OCI-LY1 (cell line): ENCODE measurements at regions not wholly inside any gene's neighbourhood (a gene's known extent, or its start where the extent isn't known, plus 50 kb on each side); places are given as distances from the start of the nearest gene placed in this dataset.

Source experiments
- H2AFZ ChIP-seq: fragments of 200-600 bp; sonication (generic), shearing (Covaris generic); 2 replicates; pipeline ENCODE4 v1.6.0; 2014; ENCODE audit warnings: antibody characterized with exemption, mild to moderate bottlenecking, low read length
- H3F3A ChIP-seq: fragments of 200-600 bp; sonication (generic), shearing (Covaris generic); 2 replicates; pipeline ENCODE4 v1.6.0; 2014; ENCODE audit warnings: mild to moderate bottlenecking, antibody characterized with exemption, low read length, moderate library complexity; ENCODE audit not compliant: insufficient read depth
- H3K27ac ChIP-seq: fragments of 200-600 bp; sonication (generic); 2 replicates; pipeline ENCODE4 v1.5.1; 2014; ENCODE audit warnings: low read length, mixed run types, mild to moderate bottlenecking, low read depth; ENCODE audit not compliant: poor library complexity, severe bottlenecking
- H3K27me3 ChIP-seq: fragments of 200-600 bp; sonication (generic); 2 replicates; pipeline ENCODE4 v1.6.0; 2014; ENCODE audit warnings: antibody characterized with exemption, mild to moderate bottlenecking, low read length, moderate library complexity; ENCODE audit not compliant: insufficient read depth
- H3K36me3 ChIP-seq: fragments of 200-600 bp; sonication (generic); 2 replicates; pipeline ENCODE4 v1.6.1; 2014; ENCODE audit warnings: mild to moderate bottlenecking, antibody characterized with exemption, low read length, moderate library complexity, mixed read lengths; ENCODE audit not compliant: insufficient read depth
- H3K4me1 ChIP-seq: fragments of 200-600 bp; sonication (generic); 2 replicates; pipeline ENCODE4 v1.5.1; 2014; ENCODE audit warnings: mild to moderate bottlenecking, low read length, moderate library complexity; ENCODE audit not compliant: insufficient read depth, severe bottlenecking
- H3K4me2 ChIP-seq: fragments of 200-600 bp; sonication (generic), shearing (Covaris generic); 2 replicates; pipeline ENCODE4 v1.6.1; 2014; ENCODE audit warnings: low read length
- H3K4me3 ChIP-seq: fragments of 200-600 bp; sonication (generic); 2 replicates; pipeline ENCODE4 v1.5.1; 2014; ENCODE audit warnings: low read length, low read depth, mild to moderate bottlenecking, mixed read lengths; ENCODE audit not compliant: poor library complexity, severe bottlenecking
- H3K79me2 ChIP-seq: fragments of 200-600 bp; shearing (Covaris generic); 2 replicates; pipeline ENCODE4 v1.6.1; 2016; ENCODE audit warnings: mixed run types, low read length, mixed read lengths; ENCODE audit not compliant: insufficient read depth
- H3K9ac ChIP-seq: fragments of 200-600 bp; sonication (generic), shearing (Covaris generic); 2 replicates; pipeline ENCODE4 v1.6.1; 2014; ENCODE audit warnings: mild to moderate bottlenecking, low read length, mixed read lengths
- H3K9me2 ChIP-seq: fragments of 200-600 bp; sonication (generic), shearing (Covaris generic); 2 replicates; pipeline ENCODE4 v1.6.1; 2014; ENCODE audit warnings: low read depth, mild to moderate bottlenecking, low read length, mixed read lengths
- H3K9me3 ChIP-seq: fragments of 200-600 bp; shearing (Covaris generic); 2 replicates; pipeline ENCODE4 v1.6.1; 2014; ENCODE audit warnings: low read length, mixed read lengths
- H4K20me1 ChIP-seq: fragments of 200-600 bp; sonication (generic), shearing (Covaris generic); 2 replicates; pipeline ENCODE4 v1.6.0; 2016; ENCODE audit warnings: mild to moderate bottlenecking, low read length; ENCODE audit not compliant: insufficient read depth
- EZH2 ChIP-seq: fragments of 200-600 bp; sonication (generic), shearing (Covaris generic); IDR thresholded peaks from 2 replicates; pipeline ENCODE4 v1.8.0; 2017; ENCODE audit warnings: borderline replicate concordance, mixed run types, mild to moderate bottlenecking, antibody characterized with exemption, low read length, moderate library complexity, mixed read lengths
- TF ChIP-seq, protein P1 (sequence below): fragments of 200-600 bp; sonication (generic), shearing (Covaris generic); IDR thresholded peaks from 2 replicates; pipeline ENCODE4 v1.5.1; 2017; ENCODE audit warnings: mild to moderate bottlenecking, antibody characterized with exemption, low read length, moderate library complexity, mixed read lengths

GRCh38 chr3:59502806-59503205 lies 453.0 kb upstream of the CFAP20DC start:
- H2AFZ ChIP-seq: no peak overlapping the region
- no peaks in the 10 kb centered on the region for H3K4me1 ChIP-seq
- no peaks in the 10 kb centered on the region for H3K9me2 ChIP-seq
- H3K4me2 ChIP-seq: no peak overlapping the region
- H3K4me3 ChIP-seq: no peak overlapping the region
- no peak overlapping the region for H3K9ac ChIP-seq
- H3K27ac ChIP-seq: no peak overlapping the region
- H3K27me3 ChIP-seq: peaks cover 3% of the 10 kb centered on the region; the same call in 1 of the 2 replicates
- H3K9me3 ChIP-seq: no peaks in the 10 kb centered on the region
- H4K20me1 ChIP-seq: no peaks in the 10 kb centered on the region
- TF ChIP-seq, protein P1, sequence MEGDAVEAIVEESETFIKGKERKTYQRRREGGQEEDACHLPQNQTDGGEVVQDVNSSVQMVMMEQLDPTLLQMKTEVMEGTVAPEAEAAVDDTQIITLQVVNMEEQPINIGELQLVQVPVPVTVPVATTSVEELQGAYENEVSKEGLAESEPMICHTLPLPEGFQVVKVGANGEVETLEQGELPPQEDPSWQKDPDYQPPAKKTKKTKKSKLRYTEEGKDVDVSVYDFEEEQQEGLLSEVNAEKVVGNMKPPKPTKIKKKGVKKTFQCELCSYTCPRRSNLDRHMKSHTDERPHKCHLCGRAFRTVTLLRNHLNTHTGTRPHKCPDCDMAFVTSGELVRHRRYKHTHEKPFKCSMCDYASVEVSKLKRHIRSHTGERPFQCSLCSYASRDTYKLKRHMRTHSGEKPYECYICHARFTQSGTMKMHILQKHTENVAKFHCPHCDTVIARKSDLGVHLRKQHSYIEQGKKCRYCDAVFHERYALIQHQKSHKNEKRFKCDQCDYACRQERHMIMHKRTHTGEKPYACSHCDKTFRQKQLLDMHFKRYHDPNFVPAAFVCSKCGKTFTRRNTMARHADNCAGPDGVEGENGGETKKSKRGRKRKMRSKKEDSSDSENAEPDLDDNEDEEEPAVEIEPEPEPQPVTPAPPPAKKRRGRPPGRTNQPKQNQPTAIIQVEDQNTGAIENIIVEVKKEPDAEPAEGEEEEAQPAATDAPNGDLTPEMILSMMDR: no peak
- TF ChIP-seq EZH2: no peak
- no peaks in the 10 kb centered on the region for H3F3A ChIP-seq
- no peaks in the 10 kb centered on the region for H3K79me2 ChIP-seq
- no peaks in the 10 kb centered on the region for H3K36me3 ChIP-seq

GRCh38 chr3:59499954-59500353 lies 450.1 kb upstream of the CFAP20DC start:
- Histone ChIP-seq H3F3A (no peaks in the 10 kb centered on the region), H4K20me1 (no peaks in the 10 kb centered on the region)

DNA sequence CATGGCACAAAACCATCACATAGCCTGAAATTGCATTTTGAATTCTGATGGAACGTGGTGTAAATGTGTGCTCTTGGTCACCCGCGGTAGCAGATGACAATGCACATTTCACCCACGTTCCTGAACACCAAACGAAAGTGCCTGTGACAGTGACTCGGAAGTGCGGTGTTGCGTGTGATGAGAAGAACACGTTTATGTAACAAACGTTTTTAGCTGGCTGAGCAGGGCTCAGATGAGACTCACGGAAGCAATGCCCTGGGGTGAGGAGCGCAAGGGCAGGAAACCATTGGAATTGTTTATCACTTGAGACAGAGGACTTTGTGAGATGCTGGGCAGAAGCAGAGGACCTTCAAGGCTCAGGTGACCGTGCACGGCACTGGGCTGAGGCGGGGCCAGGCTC lies 449.2 kb upstream of the CFAP20DC start:
- H3K27ac ChIP-seq: no peak overlapping the region
- H3K27me3 ChIP-seq: no peaks in the 10 kb centered on the region
- H3K36me3 ChIP-seq: no peaks in the 10 kb centered on the region
- no peaks in the 10 kb centered on the region for H3K9me2 ChIP-seq
- H4K20me1 ChIP-seq: no peaks in the 10 kb centered on the region
- H3K9me3 ChIP-seq: no peaks in the 10 kb centered on the region
- no peak overlapping the region for H2AFZ ChIP-seq
- no peak overlapping the region for H3K4me2 ChIP-seq
- H3F3A ChIP-seq: no peaks in the 10 kb centered on the region
- no peaks in the 10 kb centered on the region for H3K79me2 ChIP-seq
- no peak overlapping the region for H3K4me3 ChIP-seq
- no peaks in the 10 kb centered on the region for H3K4me1 ChIP-seq
- no peak overlapping the region for H3K9ac ChIP-seq
- TF ChIP-seq, protein P1: no peak
- no peak for TF ChIP-seq EZH2

More at GRCh38 chr3:59499954-59500353, 450.1 kb upstream of the CFAP20DC start:
- no peak overlapping the region for H2AFZ ChIP-seq
- H3K27me3 ChIP-seq: no peaks in the 10 kb centered on the region
- H3K79me2 ChIP-seq: no peaks in the 10 kb centered on the region
- no peaks in the 10 kb centered on the region for H3K36me3 ChIP-seq
- H3K4me1 ChIP-seq: no peaks in the 10 kb centered on the region
- no peak overlapping the region for H3K4me2 ChIP-seq
- H3K9me2 ChIP-seq: no peaks in the 10 kb centered on the region
- H3K27ac ChIP-seq: no peak overlapping the region
- no peak overlapping the region for H3K9ac ChIP-seq
- TF ChIP-seq, protein P1: no peak
- no peak for TF ChIP-seq EZH2
- no peaks in the 10 kb centered on the region for H3K9me3 ChIP-seq
- H3K4me3 ChIP-seq: no peak overlapping the region
